Caco-2 (cell line): ENCODE measurements at regions not wholly inside any gene's neighbourhood (a gene's known extent, or its start where the extent isn't known, plus 50 kb on each side); places are given as distances from the start of the nearest gene placed in this dataset.
A peak's percentile ranks its signal among the peaks of the same experiment; 100 is the strongest.

ENCODE experiments used
- BruUV-seq: library from RNA; stranded (reverse); fragments of 400-500 nt; replicated peaks from 2 replicates; lab custom pipeline; 2021; lab: Mats Ljungman, UMichigan
- CTCF ChIA-PET: fragments of 300-600 bp; sonication (Branson Sonifier 250); formaldehyde crosslinking; loops from one replicate; lab custom pipeline; 2022; ENCODE audit warnings: antibody characterized with exemption; lab: Charles Lee
- POLR2A ChIA-PET: fragments of 300-600 bp; sonication (Branson Sonifier 250); formaldehyde crosslinking; loops from one replicate; lab custom pipeline; 2022; ENCODE audit warnings: antibody characterized with exemption; lab: Charles Lee
- DNase-seq, 2 experiments: peaks; one replicate each; pipeline versions ENCODE4 v3.0.0 to v3.0.0-alpha.2; 2020 to 2022
- H3K27me3 ChIP-seq: replicated peaks from 2 replicates; pipeline ENCODE4 v1.6.0; 2011; ENCODE audit warnings: low read length; ENCODE audit not compliant: control insufficient read depth, insufficient read depth
- H3K36me3 ChIP-seq: 2 replicates; pipeline ENCODE4 v1.5.1; 2011; ENCODE audit warnings: low read length; ENCODE audit not compliant: control insufficient read depth, insufficient read depth
- H3K4me1 ChIP-seq: fragments of 250-450 bp; sonication (Bioruptor Pico); 2 replicates; pipeline ENCODE4 v1.5.1; 2020; ENCODE audit warnings: mild to moderate bottlenecking
- H3K4me3 ChIP-seq: 2 replicates; pipeline ENCODE4 v1.5.1; 2011; ENCODE audit warnings: low read depth, mild to moderate bottlenecking, control low read depth, low read length
- H3K9me3 ChIP-seq: fragments of 250-450 bp; sonication (Bioruptor Pico); 2 replicates; pipeline ENCODE4 v1.5.1; 2020; ENCODE audit warnings: mild to moderate bottlenecking, moderate library complexity
- H3K27ac Mint-ChIP-seq: one replicate; pipeline ENCODE4 v1.8.0; 2022; ENCODE audit warnings: mixed read lengths; ENCODE audit not compliant: unreplicated experiment
- H3K27me3 Mint-ChIP-seq: one replicate; pipeline ENCODE4 v1.8.0; 2022; ENCODE audit warnings: mixed read lengths; ENCODE audit not compliant: insufficient read depth, unreplicated experiment
- H3K36me3 Mint-ChIP-seq: one replicate; pipeline ENCODE4 v1.8.0; 2022; ENCODE audit warnings: mild to moderate bottlenecking, mixed read lengths; ENCODE audit not compliant: insufficient read depth, unreplicated experiment
- H3K4me1 Mint-ChIP-seq: one replicate; pipeline ENCODE4 v1.8.0; 2022; ENCODE audit warnings: low read depth, mixed read lengths; ENCODE audit not compliant: unreplicated experiment
- H3K4me3 Mint-ChIP-seq: one replicate; pipeline ENCODE4 v1.8.0; 2022; ENCODE audit warnings: mild to moderate bottlenecking, moderate library complexity, mixed read lengths; ENCODE audit not compliant: unreplicated experiment
- H3K9me3 Mint-ChIP-seq: one replicate; pipeline ENCODE4 v1.8.0; 2022; ENCODE audit warnings: mixed read lengths; ENCODE audit not compliant: unreplicated experiment
- CTCF ChIP-seq, 2 experiments: fragments of 200-600 bp in 1 of 2; IDR thresholded peaks; 1 replicate in 1 of 2; 2 replicates in 1 of 2; pipeline versions ENCODE4 v1.5.1 to v1.8.0; 2011 to 2022; ENCODE audit warnings: antibody characterized with exemption in 1 of 2, control low read depth in 1 of 2, inconsistent platforms in 1 of 2, low read depth in 1 of 2, low read length in 1 of 2, mild to moderate bottlenecking in 1 of 2, moderate library complexity in 1 of 2; ENCODE audit not compliant: insufficient read depth in 1 of 2, severe bottlenecking in 1 of 2, unreplicated experiment in 1 of 2
- intact Hi-C: fragments of 100-400 bp; cut with micrococcal nuclease; formaldehyde crosslinking; loops from one replicate; pipeline ENCODE4 v1.10.0; 2022; ENCODE audit not compliant: unreplicated experiment

DNA sequence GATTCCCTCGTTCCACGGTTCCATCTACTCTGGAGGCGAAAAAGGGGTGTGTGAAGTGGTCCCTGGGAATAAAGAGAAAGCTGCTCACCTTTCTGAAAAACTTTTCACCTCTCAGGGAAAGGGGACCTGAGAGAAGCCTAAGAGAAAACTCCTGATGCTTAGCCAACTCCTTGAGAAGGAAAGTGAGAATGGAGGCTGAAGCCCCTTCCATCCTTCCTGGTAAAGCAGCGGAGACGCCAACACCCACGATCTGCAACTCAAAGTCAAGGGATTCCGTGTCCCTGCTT is 110.0 kb downstream of the ARF6 start:
- Mint-ChIP-seq H3K4me1 (peaks cover 41% of the 10 kb centered on the region), H3K27me3 (no peaks in the 10 kb centered on the region), H3K9me3 (no peaks in the 10 kb centered on the region), H3K27ac (peak overlapping the region; percentile 97), H3K4me3 (peak overlapping the region; percentile 88), H3K36me3 (peaks cover 13% of the 10 kb centered on the region)
- no peak for TF ChIP-seq CTCF (IDR thresholded peaks at IDR 0.05; ENCODE audit: insufficient read depth in 1 of 2, low read depth in 1 of 2, low read length in 1 of 2, severe bottlenecking in 1 of 2, unreplicated experiment in 1 of 2)
- Histone ChIP-seq H3K9me3 (no peaks in the 10 kb centered on the region), H3K4me3 (peak overlapping the region; percentile 49), H3K36me3 (no peaks in the 10 kb centered on the region), H3K27me3 (no peaks in the 10 kb centered on the region), H3K4me1 (peaks cover 82% of the 10 kb centered on the region)
- no TSS peak for BruUV-seq
- no peak for DNase-seq
- ChIA-PET CTCF (interaction anchor here (0.9 to 2.1 kb wide), 7 partner anchors 16 to 141 kb away, joined by 3 to 14 read pairs (median 3); partner anchors contain the start of gene ARF6), POLR2A (interaction anchor here (0.5 to 1.4 kb wide), 4 partner anchors 13 to 140 kb away, joined by 3 to 13 read pairs (median 6); partner anchors contain the start of gene ARF6)
- intact Hi-C loops = loop anchor here (1.0 to 10.0 kb wide), 3 partner anchors 102 to 228 kb away; no protein-coding TSS in a partner anchor

GRCh38 chr14:50003213-50004021 is 110.5 kb downstream of the ARF6 start:
- H3K36me3 ChIP-seq = no peaks in the 10 kb centered on the region
- no peaks in the 10 kb centered on the region for H3K9me3 Mint-ChIP-seq
- H3K9me3 ChIP-seq = no peaks in the 10 kb centered on the region
- no peaks in the 10 kb centered on the region for H3K27me3 ChIP-seq
- H3K4me1 ChIP-seq = peaks cover 76% of the 10 kb centered on the region
- ChIA-PET CTCF (interaction anchor here (0.6 to 2.1 kb wide), 13 partner anchors 17 to 166 kb away, joined by 3 to 14 read pairs (median 3); partner anchors contain the start of gene ARF6), POLR2A (interaction anchor here (0.5 to 1.4 kb wide), 12 partner anchors 12 to 141 kb away, joined by 3 to 13 read pairs (median 4); partner anchors contain the start of gene ARF6)
- H3K36me3 Mint-ChIP-seq = peaks cover 13% of the 10 kb centered on the region
- H3K27me3 Mint-ChIP-seq = no peaks in the 10 kb centered on the region
- peak; percentile 89 to 90 for DNase-seq
- H3K4me1 Mint-ChIP-seq = peaks cover 41% of the 10 kb centered on the region
- H3K4me3 Mint-ChIP-seq = peak overlapping the region; percentile 88
- intact Hi-C loops = loop anchor here (1.0 to 10.0 kb wide), 3 partner anchors 102 to 229 kb away; no protein-coding TSS in a partner anchor
- peak overlapping the region; percentile 49 for H3K4me3 ChIP-seq
- TF ChIP-seq CTCF (IDR thresholded peaks at IDR 0.05; ENCODE audit: insufficient read depth in 1 of 2, low read depth in 1 of 2, low read length in 1 of 2, severe bottlenecking in 1 of 2, unreplicated experiment in 1 of 2) = peak; percentile 19 to 27
- BruUV-seq = TSS peak; percentile 73
- H3K27ac Mint-ChIP-seq = peak overlapping the region; percentile 97

GRCh38 chr14:50006141-50006540 is 110.2 kb downstream of the VCPKMT start:
- Histone ChIP-seq H3K36me3 (no peaks in the 10 kb centered on the region), H3K4me1 (peaks cover 54% of the 10 kb centered on the region), H3K4me3 (no peak overlapping the region), H3K9me3 (no peaks in the 10 kb centered on the region), H3K27me3 (no peaks in the 10 kb centered on the region)
- H3K4me1 Mint-ChIP-seq = peaks cover 17% of the 10 kb centered on the region
- intact Hi-C loops = loop anchor here (10.0 kb wide), 1 partner anchor 231 kb away; no protein-coding TSS in a partner anchor
- no peak for DNase-seq
- ChIA-PET POLR2A (no interaction called here), CTCF (no interaction called here)
- no peaks in the 10 kb centered on the region for H3K27me3 Mint-ChIP-seq
- peaks cover 6% of the 10 kb centered on the region for H3K36me3 Mint-ChIP-seq
- H3K4me3 Mint-ChIP-seq = no peak overlapping the region
- TF ChIP-seq CTCF (IDR thresholded peaks at IDR 0.05; ENCODE audit: insufficient read depth in 1 of 2, low read depth in 1 of 2, low read length in 1 of 2, severe bottlenecking in 1 of 2, unreplicated experiment in 1 of 2) = no peak
- no peaks in the 10 kb centered on the region for H3K9me3 Mint-ChIP-seq
- no peak overlapping the region for H3K27ac Mint-ChIP-seq
- BruUV-seq = no TSS peak
